HG02763 (cell line): ENCODE measurements at regions not wholly inside any gene's neighbourhood (a gene's known extent, or its start where the extent isn't known, plus 50 kb on each side); places are given as distances from the start of the nearest gene placed in this dataset.

Source experiments
- ATAC-seq: cut with Tn5 transposase; IDR thresholded peaks from one replicate; pipeline ENCODE4 v1.9.1; 2021; ENCODE audit warnings: mild to moderate bottlenecking, moderate library complexity; ENCODE audit not compliant: unreplicated experiment

GRCh38 chr17:77726549-77727006 is 231.9 kb upstream of the TNRC6C start:
- no peak for ATAC-seq

- no peak for ATAC-seq
Measured at GRCh38 chr17:77727037-77727615, 231.4 kb upstream of the TNRC6C start.

- ATAC-seq, result no peak
Measured at GRCh38 chr17:77728474-77728795, 230.1 kb upstream of the TNRC6C start.

DNA sequence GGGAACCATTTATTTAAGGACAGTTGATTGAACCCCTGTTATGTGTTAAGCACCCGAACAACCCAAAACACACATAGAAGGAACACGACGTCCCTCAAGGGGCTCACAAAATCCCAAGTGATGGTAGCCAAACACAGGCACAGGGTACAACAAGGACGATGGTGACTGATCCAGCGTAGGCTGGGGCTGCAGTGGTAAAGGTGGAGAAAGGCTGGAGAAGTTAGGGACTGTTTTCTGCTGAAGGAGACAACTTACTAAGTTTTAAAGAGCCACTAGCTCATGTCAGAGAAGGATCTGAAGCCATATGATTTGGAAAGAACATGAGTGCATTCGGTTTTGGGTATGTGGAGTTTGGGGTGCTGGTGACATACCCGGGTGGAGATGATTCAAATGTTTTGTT is 229.6 kb upstream of the TNRC6C start:
- ATAC-seq, result no peak

- ATAC-seq, result no peak
Measured at GRCh38 chr17:77729587-77729986, 228.9 kb upstream of the TNRC6C start.

DNA sequence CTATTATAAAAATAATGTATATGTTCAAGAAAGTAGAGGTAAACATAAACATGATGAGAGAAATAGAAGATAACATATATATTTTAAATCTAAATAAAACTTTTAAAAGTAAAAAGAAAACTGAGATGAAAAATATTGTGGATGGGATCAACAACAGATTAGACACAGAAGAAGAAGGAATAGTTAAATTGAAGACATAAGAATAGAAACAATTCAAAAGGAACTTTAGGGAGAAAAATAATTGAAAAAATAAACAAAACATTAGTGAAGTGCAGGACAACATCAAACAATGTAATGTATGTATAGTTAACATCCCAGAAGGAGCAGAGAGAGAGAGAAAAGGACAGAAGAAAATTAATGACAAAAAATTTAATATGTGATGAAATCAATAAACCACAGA is 228.1 kb upstream of the TNRC6C start:
- no peak for ATAC-seq

GRCh38 chr17:77733576-77734296 is 224.8 kb upstream of the TNRC6C start:
- ATAC-seq, result no peak

- no peak for ATAC-seq
Measured at GRCh38 chr17:77734371-77735080, 224.0 kb upstream of the TNRC6C start.

DNA sequence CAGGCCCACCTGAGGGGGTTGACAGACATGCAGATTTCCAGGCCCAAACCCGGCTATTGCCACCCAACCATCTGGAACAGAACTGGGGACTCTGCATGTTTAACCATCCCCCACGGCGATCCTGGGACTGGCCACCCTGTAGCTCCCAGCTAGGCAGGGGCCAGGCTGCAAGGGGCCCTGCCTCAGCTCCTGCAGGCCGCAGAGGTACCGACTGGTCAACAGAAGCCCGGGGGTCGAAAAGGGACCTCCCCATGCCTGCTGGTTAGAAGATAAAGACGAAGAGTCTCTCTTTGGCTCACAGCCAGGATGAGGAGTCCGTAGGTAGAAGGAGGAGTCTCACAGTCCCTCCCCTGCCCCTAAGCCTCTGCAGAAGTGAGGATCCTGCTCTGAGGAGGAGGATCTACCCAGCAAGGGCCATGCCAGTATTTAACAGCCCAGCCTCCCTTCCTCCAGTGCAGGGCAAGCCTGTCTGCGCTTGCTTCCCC is 223.4 kb upstream of the TNRC6C start:
- ATAC-seq, result no peak

GRCh38 chr17:77735566-77736198 is 222.8 kb upstream of the TNRC6C start:
- ATAC-seq, result no peak

- no peak for ATAC-seq
Measured at GRCh38 chr17:77736199-77736585, 222.3 kb upstream of the TNRC6C start.

DNA sequence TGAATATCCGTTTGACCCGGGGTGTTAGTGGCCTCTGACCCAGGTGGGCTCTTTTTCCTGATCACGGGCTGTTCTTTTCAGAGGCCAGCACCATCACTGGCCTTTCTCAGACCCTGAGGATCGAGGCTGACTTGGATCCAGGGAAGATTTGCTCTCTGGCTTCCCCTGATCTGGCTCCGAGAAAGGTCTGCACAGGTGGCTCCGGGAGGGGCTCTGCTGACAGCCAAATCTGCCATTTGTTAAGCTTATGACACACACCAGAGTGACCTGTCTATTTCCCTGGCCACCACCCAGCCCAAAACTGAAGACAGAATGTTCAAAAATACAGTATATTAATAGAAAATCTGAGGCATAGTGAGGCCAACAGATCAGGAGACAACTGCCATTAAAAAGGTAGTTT is 221.8 kb upstream of the TNRC6C start:
- no peak for ATAC-seq

DNA sequence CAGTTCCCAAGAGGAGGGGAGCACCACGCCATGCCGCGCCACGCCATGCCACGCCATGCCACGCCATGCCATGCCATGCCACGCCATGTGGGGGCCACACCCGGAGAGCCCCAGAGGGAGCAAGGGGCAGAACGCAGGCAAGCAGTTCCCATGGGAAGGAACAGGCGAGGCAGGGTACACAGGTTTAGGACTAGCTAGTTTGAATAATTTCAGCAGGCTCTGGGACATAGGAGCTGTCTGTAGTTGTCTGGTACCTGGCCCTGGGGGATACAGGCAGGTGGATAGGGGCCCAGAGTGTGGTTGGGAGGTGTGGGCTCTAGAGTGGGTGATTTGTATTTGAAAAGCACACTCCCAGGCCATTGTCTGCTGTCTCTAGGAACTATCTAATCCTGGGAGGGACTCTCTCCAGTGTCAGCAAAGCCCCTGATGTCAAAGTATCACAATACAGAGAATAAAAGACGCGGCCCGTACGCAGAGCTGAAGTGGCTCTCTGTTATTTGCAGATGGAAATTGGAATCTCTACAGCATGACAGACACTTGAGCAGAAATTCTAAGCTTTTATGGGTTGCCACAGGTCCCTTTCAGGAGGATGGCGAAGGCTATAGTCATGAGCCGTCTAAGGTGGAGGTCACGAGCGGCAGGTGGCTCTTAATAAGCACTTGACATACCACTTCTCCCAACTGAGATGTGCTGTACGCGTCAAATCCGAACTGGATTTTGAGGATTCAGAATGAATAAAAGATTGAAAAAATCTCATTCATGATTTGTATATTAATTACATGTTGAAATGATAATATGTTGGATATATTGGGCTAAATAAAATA is 220.8 kb upstream of the TNRC6C start:
- ATAC-seq, result no peak

DNA sequence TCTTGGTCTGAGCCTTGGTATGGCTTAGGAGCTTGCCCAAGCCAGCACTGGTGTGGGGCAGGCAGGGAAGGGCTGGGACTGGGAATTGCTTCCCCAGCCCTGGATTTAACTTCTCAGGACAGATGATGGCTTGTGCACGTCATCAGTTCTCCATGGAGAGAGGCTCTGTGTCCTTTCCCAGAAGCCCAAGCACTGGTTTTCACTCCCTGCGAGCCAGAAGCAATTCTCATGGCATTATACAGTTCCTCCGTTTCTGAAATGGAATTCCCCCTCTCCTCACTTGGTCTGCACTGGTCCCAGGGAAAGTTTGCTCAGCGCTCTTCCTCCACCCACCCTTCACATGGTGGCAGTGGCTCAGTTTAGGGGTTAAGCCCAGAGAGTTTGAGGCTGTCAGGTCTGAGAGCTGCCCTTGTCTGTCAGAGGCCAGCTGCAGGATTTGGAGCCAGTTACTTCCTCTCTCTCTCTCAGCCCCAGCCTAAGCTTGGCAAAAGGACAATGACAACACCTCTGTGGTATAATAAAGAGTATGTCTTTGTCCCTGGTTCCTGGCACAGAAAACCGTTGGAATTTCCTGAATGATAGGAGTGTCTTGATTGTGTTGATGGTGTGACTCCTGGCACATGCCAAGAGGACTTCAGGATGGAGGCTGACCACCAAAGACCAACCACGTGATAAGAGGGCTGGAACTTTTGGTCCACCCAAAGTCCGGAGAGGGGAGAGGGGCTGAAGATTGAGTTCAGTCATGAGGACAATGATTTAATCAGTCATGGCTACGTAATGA is 219.6 kb upstream of the TNRC6C start:
- no peak for ATAC-seq

- ATAC-seq, result no peak
Measured at GRCh38 chr17:77740481-77740880, 218.0 kb upstream of the TNRC6C start.

GRCh38 chr17:77741109-77741508 is 217.4 kb upstream of the TNRC6C start:
- no peak for ATAC-seq

- ATAC-seq, result no peak
Measured at GRCh38 chr17:77742579-77742978, 215.9 kb upstream of the TNRC6C start.

GRCh38 chr17:77744066-77744988 is 214.2 kb upstream of the TNRC6C start:
- no peak for ATAC-seq

DNA sequence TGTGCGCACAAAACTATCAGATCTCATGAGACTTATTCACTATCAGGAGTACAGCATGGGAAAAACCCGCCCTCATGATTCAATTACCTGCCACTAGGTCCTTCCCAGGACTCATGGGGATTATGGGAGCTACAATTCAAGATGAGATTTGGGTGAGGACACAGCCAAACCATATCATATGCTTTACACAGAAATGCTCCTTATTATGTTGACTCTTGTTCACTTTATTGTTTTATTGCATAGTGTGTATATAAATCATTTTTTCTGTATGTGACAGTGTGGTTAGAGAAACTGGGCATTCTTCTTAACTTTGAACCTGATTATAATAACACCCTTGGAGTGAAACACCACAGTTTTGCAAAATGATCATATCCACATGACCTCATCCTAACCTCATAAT is 212.8 kb upstream of the TNRC6C start:
- ATAC-seq, result no peak
